ENCODE measurements at regions not wholly inside any gene's neighbourhood (a gene's known extent, or its start where the extent isn't known, plus 50 kb on each side); places are given as distances from the start of the nearest gene placed in this dataset.

- Histone ChIP-seq H3K36me3 (no peaks in the 10 kb centered on the region), H3K27ac (no peak overlapping the region), H3K4me1 (no peaks in the 10 kb centered on the region), H3K4me3 (no peak overlapping the region), H3K9me3 (no peaks in the 10 kb centered on the region), H3K27me3 (peaks cover 6% of the 10 kb centered on the region)
- WGBS, 2 donors (ENCODE audit: low coverage in 1 of 2): 61% methylated on average over 3 of the region's 3 CpGs; no CpG with 5 or more reads in 1 of the 2 donors
- in situ Hi-C loops (cut with MboI; ENCODE audit: low pct_ligation_motif_present in 1 of 4, low pct_unique_long_range_greater_than_20kb in 1 of 4, low sequenced_read_pairs in 3 of 4): no loop called here
- TF ChIP-seq, protein P1, sequence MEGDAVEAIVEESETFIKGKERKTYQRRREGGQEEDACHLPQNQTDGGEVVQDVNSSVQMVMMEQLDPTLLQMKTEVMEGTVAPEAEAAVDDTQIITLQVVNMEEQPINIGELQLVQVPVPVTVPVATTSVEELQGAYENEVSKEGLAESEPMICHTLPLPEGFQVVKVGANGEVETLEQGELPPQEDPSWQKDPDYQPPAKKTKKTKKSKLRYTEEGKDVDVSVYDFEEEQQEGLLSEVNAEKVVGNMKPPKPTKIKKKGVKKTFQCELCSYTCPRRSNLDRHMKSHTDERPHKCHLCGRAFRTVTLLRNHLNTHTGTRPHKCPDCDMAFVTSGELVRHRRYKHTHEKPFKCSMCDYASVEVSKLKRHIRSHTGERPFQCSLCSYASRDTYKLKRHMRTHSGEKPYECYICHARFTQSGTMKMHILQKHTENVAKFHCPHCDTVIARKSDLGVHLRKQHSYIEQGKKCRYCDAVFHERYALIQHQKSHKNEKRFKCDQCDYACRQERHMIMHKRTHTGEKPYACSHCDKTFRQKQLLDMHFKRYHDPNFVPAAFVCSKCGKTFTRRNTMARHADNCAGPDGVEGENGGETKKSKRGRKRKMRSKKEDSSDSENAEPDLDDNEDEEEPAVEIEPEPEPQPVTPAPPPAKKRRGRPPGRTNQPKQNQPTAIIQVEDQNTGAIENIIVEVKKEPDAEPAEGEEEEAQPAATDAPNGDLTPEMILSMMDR (IDR thresholded peaks at IDR 0.05): no peak
- TF ChIP-seq EP300 (IDR thresholded peaks at IDR 0.05; ENCODE audit: low read depth) (no peak), POLR2A (IDR thresholded peaks at IDR 0.05) (no peak), POLR2AphosphoS5 (IDR thresholded peaks at IDR 0.05) (no peak)
- intact Hi-C loops (cut with DNase I; ENCODE audit: low total_unique reads): no loop called here
- DNase-seq: no peak
Observed at GRCh38 chr1:34322969-34323368, 146.3 kb downstream of the C1orf94 start.

DNA sequence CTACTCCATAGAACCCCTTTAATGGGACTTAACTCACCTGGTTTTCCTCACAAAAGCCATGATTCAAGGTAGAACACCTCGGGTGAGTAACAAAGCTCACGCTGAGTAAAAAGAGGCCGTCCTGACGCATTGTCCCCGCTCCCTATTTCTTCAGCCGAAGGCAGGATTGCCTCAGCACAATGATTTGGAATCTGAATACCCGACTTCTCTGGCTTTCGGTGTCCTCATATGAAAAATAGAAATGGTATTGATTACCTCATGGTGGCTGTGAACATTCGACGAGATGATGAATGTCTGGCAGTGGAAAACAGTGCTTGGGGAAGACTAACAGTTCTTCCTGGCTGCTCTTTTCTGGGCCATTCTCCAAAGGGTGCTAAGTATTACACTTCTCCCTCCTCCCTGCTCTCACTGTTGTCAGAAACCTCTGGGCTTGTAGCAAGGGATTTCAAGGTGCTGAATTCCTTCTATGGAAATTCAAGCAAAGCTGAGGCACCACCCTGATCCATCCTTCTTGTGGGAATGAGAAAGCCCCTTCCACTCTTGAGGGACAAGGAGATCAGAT, 148.3 kb downstream of the C1orf94 start:
- no peak for TF ChIP-seq POLR2A (IDR thresholded peaks at IDR 0.05)
- no peak for TF ChIP-seq EP300 (IDR thresholded peaks at IDR 0.05; ENCODE audit: low read depth)
- TF ChIP-seq POLR2AphosphoS5 (IDR thresholded peaks at IDR 0.05): no peak
- TF ChIP-seq, protein P1 (IDR thresholded peaks at IDR 0.05): no peak
- Histone ChIP-seq H3K9me3 (no peaks in the 10 kb centered on the region), H3K27ac (no peak overlapping the region), H3K36me3 (no peaks in the 10 kb centered on the region), H3K27me3 (peaks cover 6% of the 10 kb centered on the region), H3K4me1 (no peaks in the 10 kb centered on the region), H3K4me3 (no peak overlapping the region)
- intact Hi-C loops (cut with DNase I; ENCODE audit: low total_unique reads): no loop called here
- 83 to 85% methylated on average over 2 to 10 of the region's 10 CpGs for WGBS, 2 donors (ENCODE audit: low coverage in 1 of 2)
- DNase-seq: no peak
- in situ Hi-C loops (cut with MboI; ENCODE audit: low pct_ligation_motif_present in 1 of 4, low pct_unique_long_range_greater_than_20kb in 1 of 4, low sequenced_read_pairs in 3 of 4): no loop called here

GRCh38 chr1:34328281-34328799, 151.6 kb downstream of the C1orf94 start:
- in situ Hi-C loops (cut with MboI; ENCODE audit: low pct_ligation_motif_present in 1 of 4, low pct_unique_long_range_greater_than_20kb in 1 of 4, low sequenced_read_pairs in 3 of 4): no loop called here
- Histone ChIP-seq H3K27ac (no peak overlapping the region), H3K9me3 (no peaks in the 10 kb centered on the region), H3K27me3 (peaks cover 6% of the 10 kb centered on the region), H3K4me1 (no peaks in the 10 kb centered on the region), H3K4me3 (no peak overlapping the region), H3K36me3 (no peaks in the 10 kb centered on the region)
- WGBS, 2 donors (ENCODE audit: low coverage in 1 of 2): 23 to 54% methylated on average over 6 to 8 of the region's 8 CpGs
- TF ChIP-seq, protein P1 (IDR thresholded peaks at IDR 0.05): no peak
- DNase-seq: no peak
- intact Hi-C loops (cut with DNase I; ENCODE audit: low total_unique reads): no loop called here

GRCh38 chr1:34330061-34330460, 153.4 kb downstream of the C1orf94 start:
- 62 to 63% methylated on average over 1 to 3 of the region's 3 CpGs for WGBS, 2 donors (ENCODE audit: low coverage in 1 of 2)
- H3K27ac ChIP-seq: no peak overlapping the region
- H3K4me3 ChIP-seq: no peak overlapping the region
- peaks cover 6% of the 10 kb centered on the region for H3K27me3 ChIP-seq
- H3K36me3 ChIP-seq: no peaks in the 10 kb centered on the region
- no peak for DNase-seq
- no peaks in the 10 kb centered on the region for H3K9me3 ChIP-seq
- no peaks in the 10 kb centered on the region for H3K4me1 ChIP-seq
- intact Hi-C loops (cut with DNase I; ENCODE audit: low total_unique reads): no loop called here
- in situ Hi-C loops (cut with MboI; ENCODE audit: low pct_ligation_motif_present in 1 of 4, low pct_unique_long_range_greater_than_20kb in 1 of 4, low sequenced_read_pairs in 3 of 4): no loop called here
- no peak for TF ChIP-seq EP300 (IDR thresholded peaks at IDR 0.05; ENCODE audit: low read depth)
- TF ChIP-seq POLR2A (IDR thresholded peaks at IDR 0.05): no peak
- TF ChIP-seq POLR2AphosphoS5 (IDR thresholded peaks at IDR 0.05): no peak
- TF ChIP-seq, protein P1 (IDR thresholded peaks at IDR 0.05): no peak
